WTC11 (cell line): ENCODE measurements at regions not wholly inside any gene's neighbourhood (a gene's known extent, or its start where the extent isn't known, plus 50 kb on each side); places are given as distances from the start of the nearest gene placed in this dataset.

Experiments
- ATAC-seq: fragments of 200-7000 bp; cut with Tn5 transposase; 2 replicates; pipeline ENCODE4 v1.10.0; 2021; ENCODE audit warnings: mild to moderate bottlenecking, moderate library complexity
- CTCF ChIA-PET: fragments of 300-600 bp; sonication (Branson Sonifier 250); formaldehyde crosslinking; loops from one replicate; lab custom pipeline; 2021; ENCODE audit warnings: antibody characterized with exemption; lab: Charles Lee
- POLR2A ChIA-PET: fragments of 350-600 bp; sonication (Branson Sonifier 250); formaldehyde crosslinking; loops from one replicate; lab custom pipeline; 2021; ENCODE audit warnings: antibody characterized with exemption; lab: Charles Lee
- DNase-seq: peaks from one replicate; pipeline ENCODE4 v3.0.0; 2021; ENCODE audit warnings: low spot score
- H3K27ac Mint-ChIP-seq: 2 replicates; pipeline ENCODE4 v1.8.0; 2021; ENCODE audit warnings: mixed read lengths
- H3K27me3 Mint-ChIP-seq: 2 replicates; pipeline ENCODE4 v1.8.0; 2021; ENCODE audit warnings: low read depth, mild to moderate bottlenecking, moderate library complexity, mixed read lengths
- H3K36me3 Mint-ChIP-seq: 2 replicates; pipeline ENCODE4 v1.8.0; 2021; ENCODE audit warnings: mixed read lengths
- H3K4me1 Mint-ChIP-seq: 2 replicates; pipeline ENCODE4 v1.8.0; 2022; ENCODE audit warnings: mixed read lengths
- H3K4me3 Mint-ChIP-seq: 2 replicates; pipeline ENCODE4 v1.8.0; 2021; ENCODE audit warnings: mild to moderate bottlenecking, moderate library complexity, mixed read lengths
- H3K9me3 Mint-ChIP-seq: 2 replicates; pipeline ENCODE4 v1.8.0; 2021; ENCODE audit warnings: mixed read lengths
- ATF1 ChIP-seq: sonication (generic); formaldehyde crosslinking; IDR thresholded peaks from 2 replicates; pipeline ENCODE4 v1.8.1; 2023; ENCODE audit warnings: mild to moderate bottlenecking, moderate library complexity, missing genetic modification reagents
- CREB1 ChIP-seq: sonication (generic); formaldehyde crosslinking; IDR thresholded peaks from 2 replicates; pipeline ENCODE4 v1.8.0; 2023; ENCODE audit warnings: mild to moderate bottlenecking, missing genetic modification reagents
- CREM ChIP-seq: sonication (generic); formaldehyde crosslinking; IDR thresholded peaks from 2 replicates; pipeline ENCODE4 v1.8.1; 2022; ENCODE audit warnings: mild to moderate bottlenecking, missing genetic modification reagents, moderate library complexity
- ELF4 ChIP-seq: sonication (generic); formaldehyde crosslinking; IDR thresholded peaks from 2 replicates; pipeline ENCODE4 v1.8.1; 2022; ENCODE audit warnings: low read depth, mild to moderate bottlenecking, moderate library complexity, missing genetic modification reagents
- FOXJ3 ChIP-seq: sonication (generic); formaldehyde crosslinking; IDR thresholded peaks from 2 replicates; pipeline ENCODE4 v1.9.0; 2021; ENCODE audit warnings: missing genetic modification reagents, mild to moderate bottlenecking, borderline replicate concordance
- FOXK1 ChIP-seq: sonication (generic); formaldehyde crosslinking; IDR thresholded peaks from 2 replicates; pipeline ENCODE4 v1.8.0; 2022; ENCODE audit warnings: mild to moderate bottlenecking, moderate library complexity, missing genetic modification reagents
- GTF2I ChIP-seq: fragments of 250-450 bp; sonication (Bioruptor Pico); conservative IDR thresholded peaks from 2 replicates; pipeline ENCODE4 v1.4.0; 2021; ENCODE audit warnings: mild to moderate bottlenecking
- JAZF1 ChIP-seq: fragments of 250-450 bp; sonication (Bioruptor Pico); IDR thresholded peaks from 2 replicates; pipeline ENCODE4 v1.9.0; 2021; ENCODE audit warnings: moderate library complexity, mild to moderate bottlenecking, inconsistent platforms
- MXD4 ChIP-seq: fragments of 250-450 bp; sonication (Bioruptor Pico); IDR thresholded peaks from 2 replicates; pipeline ENCODE4 v1.8.0; 2021; ENCODE audit warnings: mild to moderate bottlenecking, moderate library complexity, borderline replicate concordance
- NR1H2 ChIP-seq: sonication (generic); formaldehyde crosslinking; IDR thresholded peaks from 2 replicates; pipeline ENCODE4 v1.9.0; 2021; ENCODE audit warnings: mild to moderate bottlenecking, moderate library complexity, missing genetic modification reagents
- SMAD4 ChIP-seq: sonication (generic); formaldehyde crosslinking; IDR thresholded peaks from 2 replicates; pipeline ENCODE4 v1.8.0; 2022; ENCODE audit warnings: mild to moderate bottlenecking, missing genetic modification reagents
- TEAD1 ChIP-seq: sonication (generic); formaldehyde crosslinking; IDR thresholded peaks from 2 replicates; pipeline ENCODE4 v1.8.0; 2022; ENCODE audit warnings: mild to moderate bottlenecking, missing genetic modification reagents
- ZNF138 ChIP-seq: sonication (generic); formaldehyde crosslinking; conservative IDR thresholded peaks from 2 replicates; pipeline ENCODE4 v1.8.1; 2022; ENCODE audit warnings: mild to moderate bottlenecking, moderate library complexity, missing genetic modification reagents
- ZNF232 ChIP-seq: sonication (generic); formaldehyde crosslinking; IDR thresholded peaks from 2 replicates; pipeline ENCODE4 v1.8.0; 2022; ENCODE audit warnings: mild to moderate bottlenecking, missing genetic modification reagents
- ZNF317 ChIP-seq: sonication (generic); formaldehyde crosslinking; IDR thresholded peaks from 2 replicates; pipeline ENCODE4 v1.8.1; 2023; ENCODE audit warnings: low read depth, mild to moderate bottlenecking, moderate library complexity, missing genetic modification reagents, borderline replicate concordance
- TF ChIP-seq, protein P1 (sequence below): sonication (generic); formaldehyde crosslinking; IDR thresholded peaks from 2 replicates; pipeline ENCODE4 v1.8.1; 2022; ENCODE audit warnings: mild to moderate bottlenecking, moderate library complexity, missing genetic modification reagents
- TF ChIP-seq, protein P2 (sequence below): fragments of 250-450 bp; sonication (Bioruptor Pico); IDR thresholded peaks from 2 replicates; pipeline ENCODE4 v1.8.0; 2021; ENCODE audit warnings: mild to moderate bottlenecking
- TF ChIP-seq, protein P3 (sequence below): fragments of 250-450 bp; sonication (Bioruptor Pico); IDR thresholded peaks from 2 replicates; pipeline ENCODE4 v2.1.2; 2022; ENCODE audit warnings: mild to moderate bottlenecking, moderate library complexity
- TF ChIP-seq, protein P4 (sequence below): sonication (generic); formaldehyde crosslinking; IDR thresholded peaks from 2 replicates; pipeline ENCODE4 v1.8.1; 2022; ENCODE audit warnings: missing genetic modification reagents, borderline replicate concordance
- TF ChIP-seq, protein P5 (sequence below): fragments of 250-450 bp; sonication (Bioruptor Pico); IDR thresholded peaks from 2 replicates; pipeline ENCODE4 v1.9.0; 2021; ENCODE audit warnings: moderate library complexity, mild to moderate bottlenecking, inconsistent platforms, borderline replicate concordance
- TF ChIP-seq, protein P6 (sequence below): sonication (generic); formaldehyde crosslinking; IDR thresholded peaks from 2 replicates; pipeline ENCODE4 v1.8.0; 2023; ENCODE audit warnings: mild to moderate bottlenecking, missing genetic modification reagents
- TF ChIP-seq, protein P7 (sequence below): sonication (generic); formaldehyde crosslinking; IDR thresholded peaks from 2 replicates; pipeline ENCODE4 v1.8.0; 2022; ENCODE audit warnings: mild to moderate bottlenecking, missing genetic modification reagents
- TF ChIP-seq, protein P8 (sequence below): sonication (generic); formaldehyde crosslinking; conservative IDR thresholded peaks from 2 replicates; pipeline ENCODE4 v1.8.1; 2022; ENCODE audit warnings: mild to moderate bottlenecking, missing genetic modification reagents

DNA sequence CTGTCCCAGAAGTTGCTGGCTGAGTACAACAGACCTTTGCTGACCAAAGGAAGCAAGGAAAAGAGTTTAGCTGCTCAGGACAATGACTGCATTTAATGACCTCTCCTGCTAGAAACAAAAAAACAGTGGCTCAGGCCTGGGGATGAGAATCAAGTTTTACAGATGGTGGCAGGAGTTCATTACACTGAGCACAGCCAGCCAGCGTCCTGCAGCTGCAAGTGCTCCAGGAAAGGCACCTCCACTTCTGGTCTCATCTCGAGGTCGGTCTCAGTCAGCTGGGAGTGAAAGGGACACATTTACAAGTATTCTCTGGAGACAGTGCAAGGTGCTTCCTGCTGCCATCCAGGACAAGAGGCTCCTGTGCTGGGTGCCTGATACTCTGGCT lies 362.7 kb downstream of the THBS2 start:
- Mint-ChIP-seq H3K4me3 (no peak overlapping the region), H3K36me3 (no peaks in the 10 kb centered on the region), H3K27me3 (no peaks in the 10 kb centered on the region), H3K9me3 (no peaks in the 10 kb centered on the region), H3K4me1 (peaks cover 8% of the 10 kb centered on the region), H3K27ac (no peak overlapping the region)
- ChIA-PET POLR2A (no interaction called here), CTCF (interaction anchor here (0.6 to 1.4 kb wide), 4 partner anchors 7 to 521 kb away, joined by 3 to 6 read pairs (median 4); no protein-coding TSS in a partner anchor)
- no peak for ATAC-seq
- TF ChIP-seq ELF4 (CRISPR knock-in tag) (no peak), ATF1 (no peak), GTF2I (CRISPR knock-in tag) (no peak), FOXK1 (no peak), JAZF1 (CRISPR knock-in tag) (no peak), TEAD1 (CRISPR knock-in tag) (no peak), FOXJ3 (CRISPR knock-in tag) (no peak), ZNF317 (CRISPR knock-in tag) (no peak), CREM (CRISPR knock-in tag) (no peak), ZNF232 (no peak)
- TF ChIP-seq, protein P1, sequence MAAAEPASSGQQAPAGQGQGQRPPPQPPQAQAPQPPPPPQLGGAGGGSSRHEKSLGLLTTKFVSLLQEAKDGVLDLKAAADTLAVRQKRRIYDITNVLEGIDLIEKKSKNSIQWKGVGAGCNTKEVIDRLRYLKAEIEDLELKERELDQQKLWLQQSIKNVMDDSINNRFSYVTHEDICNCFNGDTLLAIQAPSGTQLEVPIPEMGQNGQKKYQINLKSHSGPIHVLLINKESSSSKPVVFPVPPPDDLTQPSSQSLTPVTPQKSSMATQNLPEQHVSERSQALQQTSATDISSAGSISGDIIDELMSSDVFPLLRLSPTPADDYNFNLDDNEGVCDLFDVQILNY (CRISPR knock-in tag): no peak
- TF ChIP-seq, protein P2, sequence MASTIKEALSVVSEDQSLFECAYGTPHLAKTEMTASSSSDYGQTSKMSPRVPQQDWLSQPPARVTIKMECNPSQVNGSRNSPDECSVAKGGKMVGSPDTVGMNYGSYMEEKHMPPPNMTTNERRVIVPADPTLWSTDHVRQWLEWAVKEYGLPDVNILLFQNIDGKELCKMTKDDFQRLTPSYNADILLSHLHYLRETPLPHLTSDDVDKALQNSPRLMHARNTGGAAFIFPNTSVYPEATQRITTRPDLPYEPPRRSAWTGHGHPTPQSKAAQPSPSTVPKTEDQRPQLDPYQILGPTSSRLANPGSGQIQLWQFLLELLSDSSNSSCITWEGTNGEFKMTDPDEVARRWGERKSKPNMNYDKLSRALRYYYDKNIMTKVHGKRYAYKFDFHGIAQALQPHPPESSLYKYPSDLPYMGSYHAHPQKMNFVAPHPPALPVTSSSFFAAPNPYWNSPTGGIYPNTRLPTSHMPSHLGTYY (CRISPR knock-in tag): no peak
- TF ChIP-seq, protein P3, sequence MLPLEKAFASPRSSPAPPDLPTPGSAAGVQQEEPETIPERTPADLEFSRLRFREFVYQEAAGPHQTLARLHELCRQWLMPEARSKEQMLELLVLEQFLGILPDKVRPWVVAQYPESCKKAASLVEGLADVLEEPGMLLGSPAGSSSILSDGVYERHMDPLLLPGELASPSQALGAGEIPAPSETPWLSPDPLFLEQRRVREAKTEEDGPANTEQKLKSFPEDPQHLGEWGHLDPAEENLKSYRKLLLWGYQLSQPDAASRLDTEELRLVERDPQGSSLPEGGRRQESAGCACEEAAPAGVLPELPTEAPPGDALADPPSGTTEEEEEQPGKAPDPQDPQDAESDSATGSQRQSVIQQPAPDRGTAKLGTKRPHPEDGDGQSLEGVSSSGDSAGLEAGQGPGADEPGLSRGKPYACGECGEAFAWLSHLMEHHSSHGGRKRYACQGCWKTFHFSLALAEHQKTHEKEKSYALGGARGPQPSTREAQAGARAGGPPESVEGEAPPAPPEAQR (CRISPR knock-in tag): no peak
- TF ChIP-seq, protein P4, sequence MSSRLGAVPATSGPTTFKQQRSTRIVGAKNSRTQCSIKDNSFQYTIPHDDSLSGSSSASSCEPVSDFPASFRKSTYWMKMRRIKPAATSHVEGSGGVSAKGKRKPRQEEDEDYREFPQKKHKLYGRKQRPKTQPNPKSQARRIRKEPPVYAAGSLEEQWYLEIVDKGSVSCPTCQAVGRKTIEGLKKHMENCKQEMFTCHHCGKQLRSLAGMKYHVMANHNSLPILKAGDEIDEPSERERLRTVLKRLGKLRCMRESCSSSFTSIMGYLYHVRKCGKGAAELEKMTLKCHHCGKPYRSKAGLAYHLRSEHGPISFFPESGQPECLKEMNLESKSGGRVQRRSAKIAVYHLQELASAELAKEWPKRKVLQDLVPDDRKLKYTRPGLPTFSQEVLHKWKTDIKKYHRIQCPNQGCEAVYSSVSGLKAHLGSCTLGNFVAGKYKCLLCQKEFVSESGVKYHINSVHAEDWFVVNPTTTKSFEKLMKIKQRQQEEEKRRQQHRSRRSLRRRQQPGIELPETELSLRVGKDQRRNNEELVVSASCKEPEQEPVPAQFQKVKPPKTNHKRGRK: no peak
- TF ChIP-seq, protein P5, sequence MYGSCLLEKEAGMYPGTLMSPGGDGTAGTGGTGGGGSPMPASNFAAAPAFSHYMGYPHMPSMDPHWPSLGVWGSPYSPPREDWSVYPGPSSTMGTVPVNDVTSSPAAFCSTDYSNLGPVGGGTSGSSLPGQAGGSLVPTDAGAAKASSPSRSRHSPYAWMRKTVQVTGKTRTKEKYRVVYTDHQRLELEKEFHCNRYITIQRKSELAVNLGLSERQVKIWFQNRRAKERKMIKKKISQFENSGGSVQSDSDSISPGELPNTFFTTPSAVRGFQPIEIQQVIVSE (CRISPR knock-in tag): no peak
- DNase-seq: no peak

DNA sequence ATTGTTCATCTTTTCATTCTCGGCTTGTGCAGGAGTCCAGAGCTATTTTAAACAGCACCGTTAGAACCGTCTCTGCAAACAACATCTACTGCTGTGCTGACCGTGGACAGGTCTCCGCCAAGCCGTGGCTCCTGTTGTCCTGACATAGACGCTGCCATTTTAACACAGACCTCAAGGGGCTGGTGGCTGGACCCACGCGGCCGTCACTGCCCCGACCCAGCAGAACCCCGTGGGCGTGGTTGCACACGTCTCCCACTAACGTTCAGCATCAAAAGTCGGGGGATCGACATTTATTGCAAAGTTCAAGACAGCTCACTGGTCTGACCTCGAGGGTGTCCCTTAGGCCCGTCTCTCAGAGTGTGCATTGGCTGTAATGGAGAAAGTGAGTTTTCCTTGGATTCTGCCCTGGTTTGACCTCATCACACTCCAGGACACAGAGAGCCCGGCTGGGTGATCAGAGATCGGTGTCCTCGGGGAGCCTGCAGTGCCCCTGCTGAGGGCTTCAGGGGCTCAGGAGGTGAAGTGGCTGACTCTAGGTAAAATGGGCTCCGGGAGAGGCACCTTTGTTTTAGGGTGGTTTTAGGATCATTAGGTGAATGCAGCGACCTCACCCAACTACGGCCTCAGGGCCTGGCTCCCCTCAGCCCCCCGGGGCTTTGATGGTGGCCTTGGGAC lies 363.2 kb downstream of the THBS2 start:
- ChIA-PET POLR2A (no interaction called here), CTCF (interaction anchor here (0.6 kb wide), 1 partner anchor 197 kb away, joined by 3 read pairs; no protein-coding TSS in a partner anchor)
- Mint-ChIP-seq H3K27ac (no peak overlapping the region), H3K9me3 (no peaks in the 10 kb centered on the region), H3K36me3 (no peaks in the 10 kb centered on the region), H3K27me3 (no peaks in the 10 kb centered on the region), H3K4me3 (no peak overlapping the region), H3K4me1 (peaks cover 4% of the 10 kb centered on the region)
- DNase-seq (no peak), ATAC-seq (no peak)
- no peak for TF ChIP-seq NR1H2 (CRISPR knock-in tag)
- TF ChIP-seq CREB1 (CRISPR knock-in tag): no peak
- TF ChIP-seq, protein P6, sequence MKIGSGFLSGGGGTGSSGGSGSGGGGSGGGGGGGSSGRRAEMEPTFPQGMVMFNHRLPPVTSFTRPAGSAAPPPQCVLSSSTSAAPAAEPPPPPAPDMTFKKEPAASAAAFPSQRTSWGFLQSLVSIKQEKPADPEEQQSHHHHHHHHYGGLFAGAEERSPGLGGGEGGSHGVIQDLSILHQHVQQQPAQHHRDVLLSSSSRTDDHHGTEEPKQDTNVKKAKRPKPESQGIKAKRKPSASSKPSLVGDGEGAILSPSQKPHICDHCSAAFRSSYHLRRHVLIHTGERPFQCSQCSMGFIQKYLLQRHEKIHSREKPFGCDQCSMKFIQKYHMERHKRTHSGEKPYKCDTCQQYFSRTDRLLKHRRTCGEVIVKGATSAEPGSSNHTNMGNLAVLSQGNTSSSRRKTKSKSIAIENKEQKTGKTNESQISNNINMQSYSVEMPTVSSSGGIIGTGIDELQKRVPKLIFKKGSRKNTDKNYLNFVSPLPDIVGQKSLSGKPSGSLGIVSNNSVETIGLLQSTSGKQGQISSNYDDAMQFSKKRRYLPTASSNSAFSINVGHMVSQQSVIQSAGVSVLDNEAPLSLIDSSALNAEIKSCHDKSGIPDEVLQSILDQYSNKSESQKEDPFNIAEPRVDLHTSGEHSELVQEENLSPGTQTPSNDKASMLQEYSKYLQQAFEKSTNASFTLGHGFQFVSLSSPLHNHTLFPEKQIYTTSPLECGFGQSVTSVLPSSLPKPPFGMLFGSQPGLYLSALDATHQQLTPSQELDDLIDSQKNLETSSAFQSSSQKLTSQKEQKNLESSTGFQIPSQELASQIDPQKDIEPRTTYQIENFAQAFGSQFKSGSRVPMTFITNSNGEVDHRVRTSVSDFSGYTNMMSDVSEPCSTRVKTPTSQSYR (CRISPR knock-in tag): no peak
- TF ChIP-seq ZNF138: no peak
- TF ChIP-seq SMAD4: no peak
- TF ChIP-seq MXD4 (CRISPR knock-in tag): no peak
- TF ChIP-seq FOXJ3 (CRISPR knock-in tag): no peak
- TF ChIP-seq, protein P7, sequence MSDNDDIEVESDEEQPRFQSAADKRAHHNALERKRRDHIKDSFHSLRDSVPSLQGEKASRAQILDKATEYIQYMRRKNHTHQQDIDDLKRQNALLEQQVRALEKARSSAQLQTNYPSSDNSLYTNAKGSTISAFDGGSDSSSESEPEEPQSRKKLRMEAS (CRISPR knock-in tag): no peak
- TF ChIP-seq, protein P8, sequence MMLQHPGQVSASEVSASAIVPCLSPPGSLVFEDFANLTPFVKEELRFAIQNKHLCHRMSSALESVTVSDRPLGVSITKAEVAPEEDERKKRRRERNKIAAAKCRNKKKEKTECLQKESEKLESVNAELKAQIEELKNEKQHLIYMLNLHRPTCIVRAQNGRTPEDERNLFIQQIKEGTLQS: no peak
- TF ChIP-seq, protein P2 (CRISPR knock-in tag): no peak
